ENCODE measurements at regions not wholly inside any gene's neighbourhood (a gene's known extent, or its start where the extent isn't known, plus 50 kb on each side); places are given as distances from the start of the nearest gene placed in this dataset.

DNA sequence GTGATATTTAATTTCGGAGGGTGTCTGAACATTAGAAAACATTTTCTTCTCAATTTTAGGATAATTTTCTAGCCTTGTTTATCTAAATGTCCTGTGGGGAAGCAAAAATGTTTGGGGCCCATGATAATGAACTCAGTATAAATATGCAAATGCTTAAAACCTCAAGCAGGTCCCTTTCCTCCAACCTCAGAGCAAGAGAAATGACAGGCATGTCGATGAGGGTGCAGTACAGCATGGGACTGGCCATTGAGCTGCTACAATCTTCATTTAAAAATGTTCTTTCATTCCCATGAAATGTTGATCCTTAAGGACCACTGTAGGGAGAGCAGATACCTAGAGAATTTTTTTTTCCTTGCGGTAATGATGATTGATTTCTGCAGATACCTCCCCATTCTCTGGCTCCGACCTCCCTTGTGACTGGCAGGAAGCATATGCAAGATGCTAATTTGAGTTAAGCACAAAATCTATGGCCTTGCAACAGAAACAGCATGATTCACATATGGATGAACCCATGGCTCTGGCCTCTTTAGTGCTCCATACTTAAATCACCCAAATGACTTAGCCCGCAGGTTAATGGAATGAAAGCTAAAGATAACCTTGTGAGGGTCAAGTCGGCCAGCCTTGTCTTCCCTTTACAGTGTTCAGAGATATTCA, 243.3 kb downstream of the SOX4 start:
- FAIRE-seq (no peak), DNase-seq (ENCODE audit: insufficient read length, low spot score) (no peak)
- TF ChIP-seq, protein P1, sequence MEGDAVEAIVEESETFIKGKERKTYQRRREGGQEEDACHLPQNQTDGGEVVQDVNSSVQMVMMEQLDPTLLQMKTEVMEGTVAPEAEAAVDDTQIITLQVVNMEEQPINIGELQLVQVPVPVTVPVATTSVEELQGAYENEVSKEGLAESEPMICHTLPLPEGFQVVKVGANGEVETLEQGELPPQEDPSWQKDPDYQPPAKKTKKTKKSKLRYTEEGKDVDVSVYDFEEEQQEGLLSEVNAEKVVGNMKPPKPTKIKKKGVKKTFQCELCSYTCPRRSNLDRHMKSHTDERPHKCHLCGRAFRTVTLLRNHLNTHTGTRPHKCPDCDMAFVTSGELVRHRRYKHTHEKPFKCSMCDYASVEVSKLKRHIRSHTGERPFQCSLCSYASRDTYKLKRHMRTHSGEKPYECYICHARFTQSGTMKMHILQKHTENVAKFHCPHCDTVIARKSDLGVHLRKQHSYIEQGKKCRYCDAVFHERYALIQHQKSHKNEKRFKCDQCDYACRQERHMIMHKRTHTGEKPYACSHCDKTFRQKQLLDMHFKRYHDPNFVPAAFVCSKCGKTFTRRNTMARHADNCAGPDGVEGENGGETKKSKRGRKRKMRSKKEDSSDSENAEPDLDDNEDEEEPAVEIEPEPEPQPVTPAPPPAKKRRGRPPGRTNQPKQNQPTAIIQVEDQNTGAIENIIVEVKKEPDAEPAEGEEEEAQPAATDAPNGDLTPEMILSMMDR (IDR thresholded peaks at IDR 0.05; ENCODE audit: insufficient read depth, missing control alignments): no peak

DNA sequence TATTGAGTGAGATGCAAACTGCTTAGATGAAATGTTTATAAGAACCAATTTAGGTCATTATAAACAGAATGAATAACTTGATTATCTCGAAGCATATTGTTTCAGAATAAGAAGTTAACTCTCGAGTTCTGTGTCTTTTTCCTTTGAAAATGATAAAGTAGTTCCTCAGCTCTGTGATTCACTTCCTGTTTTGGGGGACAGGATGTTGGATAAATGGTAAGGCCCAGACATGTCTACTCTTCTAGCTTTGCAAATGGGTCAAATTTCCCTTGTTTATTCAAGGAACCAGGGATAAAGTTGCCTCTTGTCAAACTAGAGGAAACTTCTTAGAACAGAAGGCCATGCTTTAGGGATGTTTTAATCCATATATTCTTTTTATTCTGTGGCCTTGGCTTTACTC, 246.9 kb downstream of the SOX4 start:
- TF ChIP-seq, protein P1 (IDR thresholded peaks at IDR 0.05; ENCODE audit: insufficient read depth, missing control alignments): no peak
- FAIRE-seq (no peak), DNase-seq (ENCODE audit: insufficient read length, low spot score) (no peak)

DNA sequence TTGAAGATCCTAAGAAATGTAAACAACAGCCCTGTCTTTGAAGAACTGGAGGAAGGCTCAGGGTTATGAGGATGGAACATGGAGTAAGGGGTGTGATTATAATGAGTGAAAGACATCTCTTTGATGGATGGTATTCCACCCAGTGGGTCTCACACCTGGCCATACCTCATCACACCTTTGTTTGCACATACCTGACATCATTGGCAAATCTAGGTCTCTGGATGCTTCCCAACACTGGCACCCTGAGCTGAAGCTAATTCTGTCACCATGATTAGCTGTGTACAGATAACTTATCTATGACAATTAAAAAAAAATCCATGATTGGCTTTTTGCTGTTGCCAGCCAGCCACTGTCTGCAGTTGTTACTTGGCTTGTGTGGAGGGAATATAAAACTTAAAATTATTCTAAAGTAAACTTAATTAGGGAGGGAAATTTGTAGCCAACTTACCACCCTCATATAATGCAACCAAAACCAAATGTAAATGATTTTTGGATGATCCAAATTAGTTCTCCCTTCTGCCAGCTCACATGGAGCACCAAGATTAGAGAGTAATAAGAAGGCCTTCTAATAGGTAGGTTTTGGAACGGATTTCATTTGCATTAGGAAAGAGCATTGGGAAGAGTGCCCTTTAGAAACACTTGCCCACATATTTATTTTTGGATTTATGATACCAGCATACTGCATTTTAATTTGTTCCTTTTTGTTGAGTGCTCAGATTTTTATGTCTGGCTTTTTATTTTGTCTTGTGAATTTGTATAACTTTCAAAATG, 249.5 kb downstream of the SOX4 start:
- DNase-seq (ENCODE audit: insufficient read length, low spot score): no peak
- no peak for FAIRE-seq
- TF ChIP-seq, protein P1 (IDR thresholded peaks at IDR 0.05; ENCODE audit: insufficient read depth, missing control alignments): no peak

DNA sequence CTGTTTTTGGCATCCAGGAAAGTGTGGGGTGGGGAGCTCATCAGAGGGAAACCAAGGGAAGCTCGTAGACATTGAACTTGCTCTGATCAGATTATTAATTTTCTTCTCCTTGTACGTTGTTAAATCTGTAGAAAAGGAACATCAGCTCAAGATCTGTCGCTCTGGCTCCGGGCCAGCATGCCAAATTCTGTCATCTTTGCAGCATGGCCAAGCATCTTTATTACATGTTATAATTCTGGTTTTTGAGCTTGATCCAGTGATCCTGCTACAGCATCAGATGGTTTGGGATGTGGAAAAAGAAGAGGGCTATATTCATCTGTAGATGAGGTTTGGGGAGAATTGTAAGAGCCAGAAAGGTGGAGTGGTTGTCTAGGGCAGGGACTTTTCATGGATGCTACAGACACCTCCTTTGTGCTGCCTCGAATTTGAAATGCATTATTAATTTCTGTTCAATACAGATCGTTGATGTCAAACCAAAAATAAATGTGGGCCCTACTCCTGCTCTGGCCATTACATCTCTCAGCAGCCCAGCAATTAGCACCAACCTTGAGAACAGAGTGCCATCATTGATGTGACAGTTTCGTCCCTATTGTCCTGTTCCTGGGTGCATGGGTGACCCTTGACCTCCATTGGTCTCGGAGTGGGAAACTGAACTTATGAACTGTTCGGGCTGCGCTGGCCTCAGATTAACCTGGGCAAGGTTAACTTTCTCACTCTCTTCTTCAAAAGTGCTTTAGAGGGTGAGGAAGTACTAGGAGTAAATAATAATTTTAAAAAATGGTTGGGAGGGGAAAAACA, 250.8 kb downstream of the SOX4 start:
- DNase-seq (ENCODE audit: insufficient read length, low spot score) (no peak), FAIRE-seq (no peak)
- TF ChIP-seq, protein P1 (IDR thresholded peaks at IDR 0.05; ENCODE audit: insufficient read depth, missing control alignments): no peak

DNA sequence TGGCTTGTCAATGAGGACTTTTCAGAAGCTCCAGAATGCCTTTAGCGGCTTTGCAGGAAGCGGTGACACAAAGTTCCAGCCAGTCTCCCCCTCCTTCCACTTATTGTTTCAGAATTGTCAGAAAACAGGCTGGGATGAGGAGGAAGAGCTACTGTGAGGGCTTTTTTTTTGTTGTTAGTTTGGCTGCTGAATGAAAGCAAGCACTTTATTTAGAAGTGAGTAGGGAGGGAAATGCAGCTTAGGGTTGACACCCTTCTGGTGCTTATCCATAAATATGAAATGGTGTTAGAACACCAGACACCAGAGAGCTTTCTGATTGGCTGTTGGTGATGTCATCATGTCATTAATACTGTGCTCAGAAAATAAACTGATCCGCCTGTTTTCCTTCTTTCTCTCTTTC, 251.5 kb downstream of the SOX4 start:
- FAIRE-seq (no peak), DNase-seq (ENCODE audit: insufficient read length, low spot score) (no peak)
- TF ChIP-seq, protein P1 (IDR thresholded peaks at IDR 0.05; ENCODE audit: insufficient read depth, missing control alignments): no peak

DNA sequence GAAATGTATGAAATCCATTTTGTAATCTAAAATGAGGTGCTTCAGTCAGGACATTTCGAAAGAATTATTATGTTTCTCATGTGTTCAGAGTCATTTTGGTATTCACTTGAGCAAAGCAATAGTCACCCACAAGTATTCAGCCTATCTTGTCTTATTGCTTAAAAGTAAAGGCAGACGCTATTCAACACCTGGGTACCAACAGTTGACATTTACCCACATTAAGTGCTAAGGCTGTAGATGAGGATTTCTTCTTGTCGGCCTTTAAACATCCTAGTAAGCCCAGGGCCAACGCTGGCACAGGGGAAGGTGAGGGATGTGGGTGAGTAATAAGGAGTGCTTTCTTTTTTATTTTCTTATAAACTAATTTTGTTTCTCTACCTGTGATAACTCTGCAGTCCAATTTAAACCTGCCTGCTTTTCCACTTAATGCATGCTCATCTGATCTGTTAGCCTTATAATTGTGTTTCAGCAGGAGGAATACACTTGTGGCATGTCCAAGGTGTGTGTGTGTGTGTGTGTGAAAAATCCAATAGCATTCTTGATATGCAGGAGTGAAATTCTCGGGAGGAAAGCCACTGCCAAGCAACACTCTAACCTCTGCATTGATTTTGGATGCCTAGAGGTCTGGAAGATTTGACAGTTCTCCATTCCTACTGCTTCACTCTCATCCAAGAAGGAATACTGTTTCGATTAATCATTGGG, 252.0 kb downstream of the SOX4 start:
- TF ChIP-seq, protein P1 (IDR thresholded peaks at IDR 0.05; ENCODE audit: insufficient read depth, missing control alignments): no peak
- DNase-seq (ENCODE audit: insufficient read length, low spot score) (no peak), FAIRE-seq (no peak)
